Right lobe of liver (tissue), 6 donors: ENCODE measurements at regions not wholly inside any gene's neighbourhood (a gene's known extent, or its start where the extent isn't known, plus 50 kb on each side); places are given as distances from the start of the nearest gene placed in this dataset.
"Not testable (repeated sequence)": the region's sequence is repeated elsewhere in the genome, so short reads cannot be mapped to it uniquely, and the experiment has no call there.

Source experiments
- ATAC-seq, 4 donors: fragments of 200-7000 bp; cut with Tn5 transposase; one replicate each; pipeline ENCODE4 v1.9.1; 2020; ENCODE audit warnings: mild to moderate bottlenecking in 4 of 4, moderate library complexity in 4 of 4
- DNase-seq, 3 donors: peaks; one replicate each; pipeline ENCODE4 v3.0.0-alpha.2; 2020
- H3K27ac ChIP-seq, 3 donors: fragments of 200-600 bp; one replicate each; pipeline ENCODE4 v1.8.0; 2022
- H3K27me3 ChIP-seq, 2 donors: fragments of 200-600 bp; one replicate each; pipeline ENCODE4 v1.8.0; 2022
- H3K36me3 ChIP-seq, 4 donors: fragments of 200-600 bp; sonication (generic) in 1 of 4; one replicate each; pipeline versions ENCODE4 v1.5.1 to v1.8.0; 2017 to 2022; ENCODE audit warnings: control low read depth in 1 of 4
- H3K4me1 ChIP-seq, 4 donors: fragments of 200-600 bp; sonication (generic) in 1 of 4; one replicate each; pipeline versions ENCODE4 v1.5.1 to v1.8.0; 2017 to 2022; ENCODE audit warnings: control low read depth in 1 of 4
- H3K4me3 ChIP-seq, 3 donors: fragments of 200-600 bp; one replicate each; pipeline ENCODE4 v1.8.0; 2022
- H3K9me3 ChIP-seq, 4 donors: fragments of 200-600 bp; sonication (generic) in 1 of 4; one replicate each; pipeline versions ENCODE4 v1.5.1 to v1.8.0; 2017 to 2022; ENCODE audit warnings: control low read depth in 1 of 4
- POLR2A ChIP-seq: fragments of 450-650 bp; IDR thresholded peaks from one replicate; pipeline ENCODE4 v1.6.1; 2017; ENCODE audit warnings: antibody characterized with exemption, mild to moderate bottlenecking
- WGBS: methylation state at CpG from one replicate; pipeline ENCODE4 v1.1.6; 2018; ENCODE audit warnings: low coverage, low lambda C conversion rate; ENCODE audit not compliant: insufficient coverage; ENCODE audit errors: missing lambda C conversion rate; 5-methylcytosine and 5-hydroxymethylcytosine counted together
- intact Hi-C, 2 donors: fragments of 100-400 bp; cut with DNase I; formaldehyde crosslinking; loops; one replicate each; pipeline versions ENCODE4 v1.11.2 to v1.14.1; 2022
- TF ChIP-seq, protein P1 (sequence below), 4 donors: fragments of 200-600 bp in 3 of 4; fragments of 450-650 bp in 1 of 4; IDR thresholded peaks; one replicate each; pipeline versions ENCODE4 v1.5.1 to v1.8.0; 2016 to 2022; ENCODE audit warnings: antibody characterized with exemption in 4 of 4, mild to moderate bottlenecking in 2 of 4
- donor health status: DM: no; HTN: yes; CAD: no.
- donor health status: DM: no; HTN: no; CAD: no.
- donor health status: DM: no; HTN: no; CAD: no.
- donor health status: DM: no; HTN: yes; CAD: no.
- donor health status: DM: no; HTN: yes; CAD: no.

DNA sequence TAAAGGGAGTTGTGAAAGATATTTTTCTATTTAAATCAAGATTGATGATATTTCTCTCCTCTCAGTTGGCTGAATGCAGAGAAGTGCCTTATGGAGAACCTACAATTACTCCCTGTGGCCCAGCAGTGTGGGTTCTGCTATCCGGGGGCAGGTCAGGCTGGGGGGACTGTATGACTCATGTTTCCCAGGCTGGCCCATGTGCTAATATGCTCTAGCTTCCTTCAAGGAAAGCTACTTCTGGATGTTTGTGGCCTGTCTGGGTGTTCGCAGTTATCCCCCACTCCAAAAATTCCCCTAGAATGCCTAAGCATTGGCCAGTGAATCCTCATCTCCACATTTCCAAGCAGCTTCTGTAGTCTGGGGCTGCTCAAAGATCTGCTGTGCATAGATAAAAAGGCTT lies 58.9 kb upstream of the SPP1 start:
- Histone ChIP-seq H3K36me3 (no peaks in the 10 kb centered on the region), H3K4me3 (no peak overlapping the region), H3K9me3 (no peaks in the 10 kb centered on the region), H3K27me3 (no peaks in the 10 kb centered on the region), H3K27ac (no peak overlapping the region), H3K4me1 (peaks cover 0 to 23% (median 11%) of the 10 kb centered on the region in 4 donors)
- intact Hi-C loops, result no loop called here
- ATAC-seq, result no peak
- DNase-seq, result no peak
- WGBS, result 65% methylated on average over 2 of the region's 2 CpGs
- TF ChIP-seq, protein P1, sequence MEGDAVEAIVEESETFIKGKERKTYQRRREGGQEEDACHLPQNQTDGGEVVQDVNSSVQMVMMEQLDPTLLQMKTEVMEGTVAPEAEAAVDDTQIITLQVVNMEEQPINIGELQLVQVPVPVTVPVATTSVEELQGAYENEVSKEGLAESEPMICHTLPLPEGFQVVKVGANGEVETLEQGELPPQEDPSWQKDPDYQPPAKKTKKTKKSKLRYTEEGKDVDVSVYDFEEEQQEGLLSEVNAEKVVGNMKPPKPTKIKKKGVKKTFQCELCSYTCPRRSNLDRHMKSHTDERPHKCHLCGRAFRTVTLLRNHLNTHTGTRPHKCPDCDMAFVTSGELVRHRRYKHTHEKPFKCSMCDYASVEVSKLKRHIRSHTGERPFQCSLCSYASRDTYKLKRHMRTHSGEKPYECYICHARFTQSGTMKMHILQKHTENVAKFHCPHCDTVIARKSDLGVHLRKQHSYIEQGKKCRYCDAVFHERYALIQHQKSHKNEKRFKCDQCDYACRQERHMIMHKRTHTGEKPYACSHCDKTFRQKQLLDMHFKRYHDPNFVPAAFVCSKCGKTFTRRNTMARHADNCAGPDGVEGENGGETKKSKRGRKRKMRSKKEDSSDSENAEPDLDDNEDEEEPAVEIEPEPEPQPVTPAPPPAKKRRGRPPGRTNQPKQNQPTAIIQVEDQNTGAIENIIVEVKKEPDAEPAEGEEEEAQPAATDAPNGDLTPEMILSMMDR (IDR thresholded peaks at IDR 0.05), result no peak
- TF ChIP-seq POLR2A, result no peak

DNA sequence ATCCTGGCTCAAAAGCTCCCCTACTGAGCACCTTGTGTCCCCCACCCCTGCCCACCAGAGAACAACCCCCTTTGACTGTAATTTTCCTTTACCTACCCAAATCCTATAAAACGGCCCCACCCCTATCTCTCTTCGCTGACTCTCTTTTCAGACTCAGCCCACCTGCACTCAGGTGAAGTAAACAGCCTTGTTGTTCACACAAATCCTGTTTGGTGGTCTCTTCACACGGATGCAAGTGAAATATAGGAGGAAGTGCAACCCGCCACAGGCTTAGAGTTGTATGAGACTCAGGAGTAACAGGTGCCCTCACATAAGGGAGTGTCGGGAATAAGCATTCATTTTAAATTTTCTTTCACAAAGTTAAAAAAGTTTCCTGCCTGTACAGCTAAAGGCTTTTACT lies 57.6 kb upstream of the SPP1 start:
- H3K27me3 ChIP-seq, H3K9me3 ChIP-seq, H3K4me3 ChIP-seq, intact Hi-C loops, DNase-seq, ATAC-seq, H3K27ac ChIP-seq, H3K36me3 ChIP-seq: not testable (repeated sequence)
- 73% methylated on average over 5 of the region's 5 CpGs for WGBS
- H3K4me1 ChIP-seq, result peaks cover 0 to 11% (median 2%) of the 10 kb centered on the region in 4 donors

DNA sequence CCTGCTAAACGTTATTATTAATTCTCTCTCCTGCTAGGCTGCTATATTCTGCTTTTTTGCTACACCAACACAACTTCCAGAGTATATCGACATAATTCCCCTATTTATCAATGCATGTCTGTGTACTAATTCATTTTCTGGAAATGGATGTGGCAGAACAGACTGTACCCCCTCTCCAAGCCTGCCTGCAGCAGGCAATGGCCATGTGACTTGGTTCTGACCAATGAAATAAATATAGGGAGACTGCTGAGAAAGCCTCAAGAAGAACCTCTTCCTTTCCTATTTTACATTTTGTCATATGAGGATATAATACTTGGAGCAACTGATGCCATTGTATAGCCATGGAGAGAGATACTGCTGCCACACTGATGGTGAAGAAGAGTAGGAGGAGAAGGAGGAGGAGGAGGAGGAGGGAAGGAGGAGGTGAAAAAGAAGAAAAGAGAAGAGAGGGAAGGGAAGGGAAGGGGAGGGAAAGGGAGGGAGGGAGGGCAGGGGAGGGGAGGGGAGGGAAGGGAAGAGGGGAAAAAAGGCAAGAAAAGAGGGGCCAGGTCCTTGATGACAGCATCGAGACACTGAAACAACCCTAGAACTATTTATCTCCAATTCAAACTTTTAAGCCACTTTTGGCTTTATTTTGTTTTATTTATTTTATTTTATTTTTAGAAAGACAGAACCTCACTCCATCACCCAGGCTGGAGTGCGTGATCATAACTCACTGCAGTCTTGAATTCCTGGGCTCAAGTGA lies 57.0 kb upstream of the SPP1 start:
- no peak for ATAC-seq
- WGBS, result 79% methylated on average over 4 of the region's 4 CpGs
- intact Hi-C loops, result no loop called here
- Histone ChIP-seq H3K27me3 (no peaks in the 10 kb centered on the region), H3K4me3 (no peak overlapping the region), H3K27ac (no peak overlapping the region), H3K4me1 (peaks cover 0 to 6% (median 0%) of the 10 kb centered on the region in 4 donors), H3K36me3 (no peaks in the 10 kb centered on the region), H3K9me3 (no peaks in the 10 kb centered on the region)
- TF ChIP-seq, protein P1 (IDR thresholded peaks at IDR 0.05), result no peak
- TF ChIP-seq POLR2A, result no peak
- no peak for DNase-seq

DNA sequence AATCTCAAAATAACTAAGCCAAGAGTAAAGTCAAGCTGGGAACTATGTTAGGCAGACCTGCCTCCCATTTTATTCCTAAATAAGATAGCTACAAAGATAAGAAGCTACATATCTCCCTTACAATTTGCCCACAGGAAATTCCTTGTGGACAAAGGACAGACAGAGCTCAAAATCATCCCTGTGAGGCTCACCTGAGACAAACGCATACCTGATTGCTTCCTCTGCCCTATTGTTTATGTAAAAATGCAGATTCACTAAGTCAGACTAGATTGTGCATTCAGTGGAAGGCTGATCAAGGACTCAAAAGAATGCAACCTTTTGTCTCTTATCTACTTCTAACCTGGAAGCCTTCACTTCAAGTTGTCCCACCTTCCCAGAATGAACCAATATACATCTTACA lies 56.2 kb upstream of the SPP1 start:
- DNase-seq, H3K9me3 ChIP-seq, ATAC-seq, intact Hi-C loops, H3K4me3 ChIP-seq, H3K4me1 ChIP-seq, H3K36me3 ChIP-seq, H3K27ac ChIP-seq, H3K27me3 ChIP-seq: not testable (repeated sequence)
- WGBS, result 80% methylated on average over 1 of the region's 1 CpG

DNA sequence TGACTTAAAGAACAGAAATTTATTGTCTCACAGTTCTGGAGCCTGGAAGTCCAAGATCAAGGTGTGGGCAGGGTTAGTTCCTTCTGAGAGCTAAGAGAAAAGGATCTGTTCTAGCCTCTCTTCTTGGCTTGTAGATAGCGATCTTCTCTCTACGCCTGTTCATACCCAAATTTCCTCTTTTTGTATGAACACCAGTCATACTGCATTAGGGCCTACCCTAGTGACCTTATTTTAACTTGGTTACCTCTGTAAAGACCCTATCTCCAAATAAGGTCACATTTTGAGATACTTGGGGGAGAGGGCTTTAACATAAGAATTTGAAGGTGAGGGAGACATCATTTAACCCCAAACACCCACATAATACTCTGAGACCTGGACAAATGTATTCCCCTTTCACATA lies 55.6 kb upstream of the SPP1 start:
- intact Hi-C loops, result no loop called here
- 67% methylated on average over 2 of the region's 2 CpGs for WGBS
- ATAC-seq, result no peak
- Histone ChIP-seq H3K27ac (no peak overlapping the region), H3K4me3 (no peak overlapping the region), H3K4me1 (no peaks in the 10 kb centered on the region), H3K9me3 (no peaks in the 10 kb centered on the region), H3K36me3 (no peaks in the 10 kb centered on the region), H3K27me3 (no peaks in the 10 kb centered on the region)
- TF ChIP-seq POLR2A, result no peak
- TF ChIP-seq, protein P1 (IDR thresholded peaks at IDR 0.05), result no peak
- no peak for DNase-seq
